Hepatocyte (in vitro differentiated cells): ENCODE measurements at regions not wholly inside any gene's neighbourhood (a gene's known extent, or its start where the extent isn't known, plus 50 kb on each side); places are given as distances from the start of the nearest gene placed in this dataset.
A peak's percentile ranks its signal among the peaks of the same experiment; 100 is the strongest.

Experiments used
- DNase-seq: peaks from one replicate; pipeline ENCODE4 v3.0.0-alpha.2; 2016; ENCODE audit warnings: low spot score
- H2AFZ ChIP-seq: fragments of 200-600 bp; sonication (generic); 2 replicates; pipeline ENCODE4 v1.6.0; 2016; ENCODE audit warnings: antibody characterized with exemption, mild to moderate bottlenecking
- H3K27ac ChIP-seq: fragments of 200-600 bp; sonication (generic); 2 replicates; pipeline ENCODE4 v1.5.1; 2016; ENCODE audit warnings: mild to moderate bottlenecking
- H3K27me3 ChIP-seq: fragments of 200-600 bp; sonication (generic); 2 replicates; pipeline ENCODE4 v1.6.1; 2016
- H3K36me3 ChIP-seq: fragments of 200-600 bp; sonication (generic); replicated peaks from 2 replicates; pipeline ENCODE4 v1.5.1; 2016; ENCODE audit warnings: low read depth; ENCODE audit not compliant: insufficient read depth
- H3K4me1 ChIP-seq: fragments of 200-600 bp; sonication (generic); 2 replicates; pipeline ENCODE4 v1.5.1; 2016; ENCODE audit warnings: mild to moderate bottlenecking, moderate library complexity; ENCODE audit not compliant: insufficient read depth
- H3K4me2 ChIP-seq: fragments of 200-600 bp; sonication (generic); 2 replicates; pipeline ENCODE4 v1.6.0; 2016
- H3K4me3 ChIP-seq: fragments of 200-600 bp; sonication (generic); 2 replicates; pipeline ENCODE4 v1.5.1; 2016; ENCODE audit warnings: mild to moderate bottlenecking
- H3K79me2 ChIP-seq: fragments of 200-600 bp; sonication (generic); 2 replicates; pipeline ENCODE4 v1.6.0; 2017; ENCODE audit warnings: mild to moderate bottlenecking
- H3K9me2 ChIP-seq: fragments of 200-600 bp; sonication (generic); replicated peaks from 2 replicates; pipeline ENCODE4 v1.6.0; 2017; ENCODE audit warnings: mild to moderate bottlenecking; ENCODE audit not compliant: insufficient read depth
- H3K9me3 ChIP-seq: fragments of 200-600 bp; sonication (generic); 2 replicates; pipeline ENCODE4 v1.5.1; 2016; ENCODE audit warnings: low read depth, mild to moderate bottlenecking
- H4K20me1 ChIP-seq: fragments of 200-600 bp; sonication (generic); 2 replicates; pipeline ENCODE4 v1.6.0; 2016; ENCODE audit warnings: mild to moderate bottlenecking; ENCODE audit not compliant: insufficient read depth, poor library complexity, severe bottlenecking
- CTCF ChIP-seq: fragments of 200-600 bp; sonication (generic); IDR thresholded peaks from 2 replicates; pipeline ENCODE4 v1.5.1; 2016; ENCODE audit warnings: antibody characterized with exemption, mild to moderate bottlenecking; ENCODE audit not compliant: poor library complexity
- EZH2 ChIP-seq: fragments of 200-600 bp; sonication (generic); IDR thresholded peaks from 2 replicates; pipeline ENCODE4 v1.6.1; 2016; ENCODE audit warnings: antibody characterized with exemption, mild to moderate bottlenecking, borderline replicate concordance
- EZH2phosphoT487 ChIP-seq: fragments of 200-600 bp; sonication (generic); IDR thresholded peaks from one replicate; pipeline ENCODE4 v1.6.1; 2018; ENCODE audit warnings: antibody characterized with exemption, mild to moderate bottlenecking, low read depth, moderate library complexity; ENCODE audit not compliant: unreplicated experiment, severe bottlenecking
- WGBS: methylation state at CpG from one replicate; pipeline ENCODE4 v1.1.6; 2016; ENCODE audit warnings: low lambda C conversion rate; ENCODE audit errors: missing lambda C conversion rate; 5-methylcytosine and 5-hydroxymethylcytosine counted together

DNA sequence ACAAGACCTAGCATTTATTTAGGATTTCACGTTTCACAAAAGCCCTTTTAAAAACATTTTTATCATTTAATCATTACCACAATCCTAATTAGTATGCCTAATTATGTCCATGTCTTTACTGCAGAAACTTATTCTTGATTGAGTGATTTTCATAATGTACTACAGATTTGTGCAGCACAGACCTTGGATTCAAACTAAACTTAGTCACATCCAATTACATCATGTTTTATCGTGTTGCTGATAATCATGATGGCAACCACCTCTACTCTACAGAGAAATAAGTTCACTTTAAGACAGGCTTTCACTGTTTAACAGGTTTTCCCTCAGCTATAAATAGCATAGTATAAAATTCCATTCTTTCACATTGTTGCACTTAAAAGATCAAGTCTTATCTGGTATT lies 240.9 kb upstream of the RFC3 start:
- Histone ChIP-seq H3K4me2 (no peak overlapping the region), H2AFZ (no peak overlapping the region), H3K27ac (no peak overlapping the region), H3K4me3 (no peak overlapping the region), H4K20me1 (no peaks in the 10 kb centered on the region), H3K79me2 (no peaks in the 10 kb centered on the region), H3K9me2 (no peaks in the 10 kb centered on the region), H3K4me1 (no peaks in the 10 kb centered on the region), H3K27me3 (no peaks in the 10 kb centered on the region), H3K9me3 (no peaks in the 10 kb centered on the region), H3K36me3 (no peaks in the 10 kb centered on the region)
- 45% methylated on average over 2 of the region's 2 CpGs for whole genome bisulfite sequencing
- peak; percentile 4 for DNase-seq
- TF ChIP-seq EZH2phosphoT487 (no peak), CTCF (no peak)

DNA sequence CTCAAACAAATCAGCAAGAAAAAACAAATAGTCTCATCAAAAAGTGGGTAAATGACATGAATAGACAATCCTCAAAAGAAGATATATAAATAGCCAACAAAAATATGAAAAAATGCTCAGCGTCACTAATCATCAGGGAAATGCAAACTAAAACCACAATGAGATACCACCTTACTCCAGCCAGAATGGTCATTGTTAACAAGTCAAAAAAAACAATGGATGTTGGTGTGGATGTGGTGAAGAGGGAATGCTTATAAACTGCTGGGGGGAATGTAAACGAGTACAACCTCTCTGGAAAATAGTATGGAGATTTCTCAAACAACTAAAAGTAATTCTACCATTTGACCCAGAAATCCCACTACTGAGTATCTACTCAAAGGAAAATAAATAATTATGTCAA lies 239.2 kb upstream of the RFC3 start:
- H3K79me2 ChIP-seq: no peaks in the 10 kb centered on the region
- no peaks in the 10 kb centered on the region for H3K9me3 ChIP-seq
- TF ChIP-seq EZH2 (no peak), CTCF (no peak)
- H3K9me2 ChIP-seq: no peaks in the 10 kb centered on the region
- no peaks in the 10 kb centered on the region for H3K36me3 ChIP-seq
- H3K27ac ChIP-seq: no peak overlapping the region
- H3K27me3 ChIP-seq: no peaks in the 10 kb centered on the region
- no peaks in the 10 kb centered on the region for H4K20me1 ChIP-seq
- no peak overlapping the region for H3K4me2 ChIP-seq
- H3K4me3 ChIP-seq: no peak overlapping the region
- no peak overlapping the region for H2AFZ ChIP-seq
- 35% methylated on average over 2 of the region's 2 CpGs for WGBS
- no peak for DNase-seq
- H3K4me1 ChIP-seq: no peaks in the 10 kb centered on the region

GRCh38 chr13:33582121-33582520 lies 235.8 kb upstream of the RFC3 start:
- 97% methylated on average over 4 of the region's 4 CpGs for WGBS
- no peaks in the 10 kb centered on the region for H3K27me3 ChIP-seq

More at GRCh38 chr13:33582121-33582520, 235.8 kb upstream of the RFC3 start:
- Histone ChIP-seq H2AFZ (no peak overlapping the region), H4K20me1 (no peaks in the 10 kb centered on the region), H3K36me3 (no peaks in the 10 kb centered on the region), H3K9me2 (no peaks in the 10 kb centered on the region), H3K9me3 (no peaks in the 10 kb centered on the region), H3K4me2 (no peak overlapping the region), H3K79me2 (no peaks in the 10 kb centered on the region), H3K4me3 (no peak overlapping the region), H3K4me1 (no peaks in the 10 kb centered on the region), H3K27ac (no peak overlapping the region)
- TF ChIP-seq EZH2phosphoT487 (no peak), EZH2 (no peak), CTCF (no peak)
- no peak for DNase-seq
